H1 (cell line): ENCODE measurements at regions not wholly inside any gene's neighbourhood (a gene's known extent, or its start where the extent isn't known, plus 50 kb on each side); places are given as distances from the start of the nearest gene placed in this dataset.

ENCODE experiments used
- BCL11A ChIP-seq, 2 experiments: IDR thresholded peaks; one replicate each; pipeline ENCODE4 v1.6.1; 2011; ENCODE audit warnings: low read depth in 2 of 2, low read length in 2 of 2, mild to moderate bottlenecking in 2 of 2
- EP300 ChIP-seq, 2 experiments: IDR thresholded peaks; 1 replicate in 1 of 2; 2 replicates in 1 of 2; pipeline ENCODE4 v1.6.1; 2011 to 2012; ENCODE audit warnings: low read depth in 2 of 2, low read length in 2 of 2, mild to moderate bottlenecking in 2 of 2, borderline replicate concordance in 1 of 2, inconsistent platforms in 1 of 2, moderate library complexity in 1 of 2
- HDAC2 ChIP-seq, 2 experiments: fragments of 300-600 bp in 1 of 2; sonication (generic) in 1 of 2; IDR thresholded peaks; 2 replicates each; pipeline ENCODE4 v1.6.1; 2011 to 2012; ENCODE audit warnings: low read depth in 2 of 2, low read length in 2 of 2, mild to moderate bottlenecking in 2 of 2, moderate library complexity in 2 of 2, borderline replicate concordance in 1 of 2, inconsistent platforms in 1 of 2
- RAD21 ChIP-seq, 2 experiments: IDR thresholded peaks in 1 of 2; conservative IDR thresholded peaks in 1 of 2; 2 replicates each; pipeline ENCODE4 v1.6.1; 2011; ENCODE audit warnings: low read depth in 2 of 2, low read length in 2 of 2, improper control_type of control experiment in 1 of 2, inconsistent platforms in 1 of 2, mild to moderate bottlenecking in 1 of 2, moderate library complexity in 1 of 2
- TEAD4 ChIP-seq: IDR thresholded peaks from 2 replicates; pipeline ENCODE4 v1.6.1; 2012; ENCODE audit warnings: low read depth, low read length, inconsistent platforms, mixed read lengths
- TF ChIP-seq, protein P1 (sequence below): IDR thresholded peaks from 2 replicates; pipeline ENCODE4 v1.6.1; 2011; ENCODE audit warnings: low read depth, mild to moderate bottlenecking, low read length; ENCODE audit not compliant: insufficient read depth

DNA sequence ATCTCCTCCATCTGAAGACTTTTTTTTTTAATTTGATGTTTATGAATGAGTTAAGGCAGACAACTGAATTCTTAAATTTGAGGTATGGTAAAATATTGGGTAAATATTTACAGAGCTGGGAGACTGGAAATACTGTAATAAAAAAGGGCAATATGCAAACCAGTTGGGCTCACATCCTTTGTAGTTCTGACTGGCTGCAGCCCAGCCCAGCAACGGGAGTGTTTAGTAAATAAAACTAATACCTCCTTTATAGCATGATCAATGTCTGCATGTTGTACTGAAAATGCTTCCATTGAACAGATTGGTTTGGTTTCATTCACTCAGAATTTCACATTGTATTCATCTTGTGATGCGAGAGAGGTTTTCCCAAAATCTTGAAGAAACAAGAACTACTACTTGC, 365.0 kb downstream of the DMRT2 start (continued):
- TF ChIP-seq HDAC2 (IDR thresholded peaks at IDR 0.05; ENCODE audit: borderline replicate concordance in 1 of 2, low read depth in 2 of 2, low read length in 2 of 2) (no peak), TEAD4 (no peak), EP300 (IDR thresholded peaks at IDR 0.05; ENCODE audit: borderline replicate concordance in 1 of 2, low read depth in 2 of 2, low read length in 2 of 2) (no peak), BCL11A (IDR thresholded peaks at IDR 0.05; ENCODE audit: low read depth in 2 of 2, low read length in 2 of 2) (no peak), RAD21 (IDR thresholded peaks at IDR 0.05 in 1 of 2, conservative IDR thresholded peaks at IDR 0.05 in 1 of 2; ENCODE audit: low read depth in 2 of 2, low read length in 2 of 2) (no peak)
- TF ChIP-seq, protein P1, sequence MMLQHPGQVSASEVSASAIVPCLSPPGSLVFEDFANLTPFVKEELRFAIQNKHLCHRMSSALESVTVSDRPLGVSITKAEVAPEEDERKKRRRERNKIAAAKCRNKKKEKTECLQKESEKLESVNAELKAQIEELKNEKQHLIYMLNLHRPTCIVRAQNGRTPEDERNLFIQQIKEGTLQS = no peak
